ENCODE measurements at regions not wholly inside any gene's neighbourhood (a gene's known extent, or its start where the extent isn't known, plus 50 kb on each side); places are given as distances from the start of the nearest gene placed in this dataset.

GRCh38 chr6:40755749-40756452 is 168.7 kb upstream of the LRFN2 start:
- Mint-ChIP-seq H3K36me3 (no peaks in the 10 kb centered on the region), H3K27me3 (ENCODE audit: low read depth) (peaks cover 30% of the 10 kb centered on the region), H3K9me3 (no peaks in the 10 kb centered on the region), H3K4me1 (peaks cover 16% of the 10 kb centered on the region), H3K27ac (no peak overlapping the region), H3K4me3 (no peak overlapping the region)
- TF ChIP-seq ESRRA (CRISPR knock-in tag; IDR thresholded peaks at IDR 0.05; ENCODE audit: borderline replicate concordance) (no peak), MXD4 (CRISPR knock-in tag; IDR thresholded peaks at IDR 0.05; ENCODE audit: borderline replicate concordance) (no peak), ZNF232 (CRISPR knock-in tag; IDR thresholded peaks at IDR 0.05) (no peak), ATF3 (CRISPR knock-in tag; conservative IDR thresholded peaks at IDR 0.05) (no peak), ETV6 (CRISPR knock-in tag; IDR thresholded peaks at IDR 0.05) (no peak), GABPB1 (CRISPR knock-in tag; IDR thresholded peaks at IDR 0.05) (no peak), ZNF532 (CRISPR knock-in tag; IDR thresholded peaks at IDR 0.05; ENCODE audit: borderline replicate concordance) (no peak), SP1 (CRISPR knock-in tag; conservative IDR thresholded peaks at IDR 0.05) (no peak), CREM (CRISPR knock-in tag; IDR thresholded peaks at IDR 0.05) (no peak), RELA (CRISPR knock-in tag; IDR thresholded peaks at IDR 0.05; ENCODE audit: borderline replicate concordance) (no peak), NR1H2 (CRISPR knock-in tag; IDR thresholded peaks at IDR 0.05) (no peak), PRRX2 (CRISPR knock-in tag; IDR thresholded peaks at IDR 0.05) (no peak), TP53 (CRISPR knock-in tag; IDR thresholded peaks at IDR 0.05) (no peak), RORB (CRISPR knock-in tag; IDR thresholded peaks at IDR 0.05) (no peak), ZNF138 (CRISPR knock-in tag; conservative IDR thresholded peaks at IDR 0.05) (no peak), ZNF396 (CRISPR knock-in tag; IDR thresholded peaks at IDR 0.05; ENCODE audit: borderline replicate concordance) (no peak), SMAD4 (CRISPR knock-in tag; IDR thresholded peaks at IDR 0.05) (no peak)
- TF ChIP-seq, protein P1, sequence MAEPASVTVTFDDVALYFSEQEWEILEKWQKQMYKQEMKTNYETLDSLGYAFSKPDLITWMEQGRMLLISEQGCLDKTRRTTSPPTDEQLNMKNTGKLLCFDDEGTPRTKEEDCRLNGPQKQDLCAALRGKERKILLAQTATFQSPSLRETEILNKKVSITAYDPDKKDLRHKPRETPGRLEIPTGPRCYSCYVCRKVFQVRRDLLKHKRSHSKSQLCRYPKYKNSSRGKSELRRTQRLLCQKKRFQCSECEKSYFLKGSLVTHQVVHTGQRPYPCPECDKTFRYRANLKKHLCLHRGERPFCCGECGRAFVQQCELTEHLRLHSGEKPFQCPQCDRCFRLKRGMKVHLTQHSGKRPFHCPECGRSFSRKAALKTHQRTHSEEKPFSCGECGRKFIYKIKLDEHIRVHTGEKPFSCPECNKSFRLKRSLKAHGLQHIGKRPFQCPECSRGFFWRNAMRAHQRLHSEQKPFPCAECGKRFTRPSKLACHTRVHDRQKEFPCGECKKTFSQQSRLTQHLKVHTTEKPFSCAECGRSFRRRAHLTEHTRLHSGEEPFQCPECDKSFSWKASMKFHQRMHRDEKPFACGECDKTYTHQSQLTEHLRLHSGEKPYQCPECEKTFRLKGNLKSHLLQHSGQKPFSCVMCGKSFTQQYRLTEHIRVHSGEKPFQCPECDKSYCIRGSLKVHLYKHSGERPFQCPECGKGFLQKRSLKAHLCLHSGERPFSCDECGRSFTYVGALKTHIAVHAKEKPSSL (CRISPR knock-in tag; conservative IDR thresholded peaks at IDR 0.05), result no peak
- no peak for ATAC-seq
- DNase-seq (ENCODE audit: low spot score), result no peak
- POLR2A ChIA-PET, result no interaction called here
- CTCF ChIA-PET, result no interaction called here

DNA sequence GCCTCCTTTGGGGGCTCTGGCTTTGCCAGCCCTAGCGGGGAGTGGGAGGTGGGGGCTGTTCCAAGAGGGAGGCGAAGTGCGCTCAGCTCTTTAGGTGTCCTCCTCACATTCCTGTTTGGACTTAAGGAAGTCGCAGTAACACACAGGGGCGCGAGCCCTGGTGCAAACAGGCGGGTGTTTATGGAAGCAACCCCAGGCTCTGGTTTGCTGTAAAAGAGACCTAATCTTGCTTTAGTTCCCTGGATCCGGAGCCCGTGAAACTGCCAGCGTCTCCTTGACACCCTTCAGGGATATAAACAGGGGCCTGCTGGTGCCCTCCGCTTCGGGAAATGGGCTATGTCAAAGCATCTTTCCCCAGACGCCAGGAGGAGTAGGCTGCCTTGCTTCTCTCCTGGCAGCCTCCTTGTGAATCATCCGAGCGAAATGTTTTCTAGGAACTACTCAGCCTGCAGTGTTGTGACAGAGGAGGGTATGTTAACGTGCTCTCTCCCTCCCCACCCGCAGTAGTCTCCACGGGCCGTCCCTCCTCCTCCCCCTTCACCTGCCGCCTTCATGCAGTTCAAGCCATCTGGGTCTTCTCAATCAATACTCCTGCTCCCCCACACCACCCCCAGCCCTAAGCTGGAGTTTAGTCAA is 168.0 kb upstream of the LRFN2 start:
- Mint-ChIP-seq H3K27ac (no peak overlapping the region), H3K4me1 (peaks cover 16% of the 10 kb centered on the region), H3K9me3 (no peaks in the 10 kb centered on the region), H3K27me3 (ENCODE audit: low read depth) (peaks cover 30% of the 10 kb centered on the region), H3K4me3 (peak overlapping the region; percentile 53), H3K36me3 (no peaks in the 10 kb centered on the region)
- TF ChIP-seq GTF2I (CRISPR knock-in tag; conservative IDR thresholded peaks at IDR 0.05) (no peak), ATF3 (CRISPR knock-in tag; conservative IDR thresholded peaks at IDR 0.05) (no peak), ZNF232 (CRISPR knock-in tag; IDR thresholded peaks at IDR 0.05) (no peak)
- ATAC-seq (peak; percentile 49), DNase-seq (ENCODE audit: low spot score) (no peak)
- CTCF ChIA-PET, result interaction anchor here (1.1 kb wide), 1 partner anchor 273 kb away, joined by 4 read pairs; no protein-coding TSS in a partner anchor
- POLR2A ChIA-PET, result no interaction called here
